ENCODE measurements at regions not wholly inside any gene's neighbourhood (a gene's known extent, or its start where the extent isn't known, plus 50 kb on each side); places are given as distances from the start of the nearest gene placed in this dataset.

DNA sequence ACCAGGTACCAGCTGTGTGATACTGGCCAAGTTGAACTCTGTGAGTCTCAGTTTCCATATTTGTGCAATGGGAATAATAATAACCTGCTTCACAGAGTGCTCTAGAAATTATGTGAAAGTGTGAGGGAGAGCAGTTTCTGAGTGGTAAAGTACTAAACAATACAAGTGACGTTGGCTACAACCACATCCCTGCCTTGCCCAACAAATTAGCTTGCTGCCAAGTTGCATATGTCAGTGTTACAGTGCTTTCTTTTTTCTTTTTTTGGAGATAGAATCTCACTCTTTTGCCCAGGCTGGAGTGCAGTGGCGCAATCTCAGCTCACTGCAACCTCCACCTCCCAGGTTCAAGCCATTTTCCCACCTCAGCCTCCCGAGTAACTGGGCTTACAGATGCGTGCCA, 533.6 kb upstream of the MEX3C start:
- H3K36me3 ChIP-seq (ENCODE audit: insufficient read depth, low read length) = no peaks in the 10 kb centered on the region

DNA sequence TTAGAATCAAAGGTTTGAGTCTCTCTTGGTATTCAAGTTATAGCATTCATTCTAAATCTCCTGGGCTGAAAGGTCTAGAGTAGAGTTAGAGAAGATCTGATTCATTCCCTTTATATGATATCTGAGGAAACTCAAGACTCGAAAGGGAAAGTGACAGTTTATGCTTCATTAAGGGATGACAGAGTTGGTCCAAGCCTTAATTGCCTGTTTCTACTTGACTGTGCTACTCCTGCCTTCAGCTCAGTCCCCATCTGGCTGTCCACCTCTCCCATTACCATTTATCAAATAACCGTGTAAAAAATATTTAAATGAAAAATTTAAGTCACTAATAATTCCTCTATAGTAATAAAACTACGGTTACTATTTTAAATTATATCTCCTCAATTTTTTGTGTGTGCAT, 537.1 kb upstream of the MEX3C start:
- Histone ChIP-seq H3K27me3 (ENCODE audit: insufficient read depth, low read length) (no peaks in the 10 kb centered on the region), H3K27ac (ENCODE audit: low read depth, low read length) (no peak overlapping the region), H3K9me3 (ENCODE audit: insufficient read depth, low read depth, low read length) (no peaks in the 10 kb centered on the region), H3K4me1 (ENCODE audit: insufficient read depth, low read length) (no peaks in the 10 kb centered on the region), H3K36me3 (ENCODE audit: insufficient read depth, low read length) (no peaks in the 10 kb centered on the region), H3K4me3 (ENCODE audit: low read length) (no peak overlapping the region), H3K9ac (ENCODE audit: low read depth, low read length) (no peak overlapping the region)
- 71% methylated on average over 1 of the region's 3 CpGs for WGBS

More for the DNA sequence above, 533.6 kb upstream of the MEX3C start:
- no peak overlapping the region for H3K4me3 ChIP-seq (ENCODE audit: low read length)
- 99% methylated on average over 4 of the region's 4 CpGs for WGBS
- H3K27ac ChIP-seq (ENCODE audit: low read depth, low read length) = no peak overlapping the region
- H3K27me3 ChIP-seq (ENCODE audit: insufficient read depth, low read length) = no peaks in the 10 kb centered on the region
- H3K4me1 ChIP-seq (ENCODE audit: insufficient read depth, low read length) = no peaks in the 10 kb centered on the region
- no peaks in the 10 kb centered on the region for H3K9me3 ChIP-seq (ENCODE audit: insufficient read depth, low read depth, low read length)
- no peak overlapping the region for H3K9ac ChIP-seq (ENCODE audit: low read depth, low read length)

DNA sequence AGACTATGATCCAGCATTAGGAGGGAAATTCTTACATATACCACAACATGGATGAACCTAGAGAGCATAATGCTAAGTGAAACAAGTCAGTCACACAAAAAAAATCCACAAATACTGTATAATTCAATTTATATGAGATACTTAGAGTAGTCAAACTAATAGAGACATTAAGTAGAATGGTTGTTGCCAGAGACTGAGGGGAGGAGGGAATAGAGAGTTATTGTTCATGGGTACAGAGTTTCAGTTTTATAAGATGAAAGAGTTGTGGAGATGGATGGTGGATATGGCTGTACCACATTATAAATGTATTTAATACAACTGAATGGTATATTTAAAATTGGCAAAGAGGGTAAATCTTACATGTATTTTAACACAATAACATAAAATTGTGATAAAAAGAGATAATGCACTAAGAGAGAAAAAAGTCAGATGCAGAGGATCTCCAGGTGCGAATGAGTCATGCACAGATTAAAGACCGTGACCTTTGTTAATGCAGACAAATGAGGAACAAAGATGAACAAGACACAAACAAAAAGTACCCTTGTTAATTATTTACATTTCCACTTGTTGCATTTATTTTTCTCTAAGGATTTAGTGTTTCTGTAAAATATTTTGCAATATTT, 541.7 kb upstream of the MEX3C start:
- H3K4me1 ChIP-seq (ENCODE audit: insufficient read depth, low read length) = no peaks in the 10 kb centered on the region
- WGBS = 89% methylated on average over 2 of the region's 2 CpGs
- no peak overlapping the region for H3K9ac ChIP-seq (ENCODE audit: low read depth, low read length)
- H3K27me3 ChIP-seq (ENCODE audit: insufficient read depth, low read length) = no peaks in the 10 kb centered on the region
- no peak overlapping the region for H3K4me3 ChIP-seq (ENCODE audit: low read length)
- H3K9me3 ChIP-seq (ENCODE audit: insufficient read depth, low read depth, low read length) = no peaks in the 10 kb centered on the region
- H3K36me3 ChIP-seq (ENCODE audit: insufficient read depth, low read length) = no peaks in the 10 kb centered on the region
- no peak overlapping the region for H3K27ac ChIP-seq (ENCODE audit: low read depth, low read length)

DNA sequence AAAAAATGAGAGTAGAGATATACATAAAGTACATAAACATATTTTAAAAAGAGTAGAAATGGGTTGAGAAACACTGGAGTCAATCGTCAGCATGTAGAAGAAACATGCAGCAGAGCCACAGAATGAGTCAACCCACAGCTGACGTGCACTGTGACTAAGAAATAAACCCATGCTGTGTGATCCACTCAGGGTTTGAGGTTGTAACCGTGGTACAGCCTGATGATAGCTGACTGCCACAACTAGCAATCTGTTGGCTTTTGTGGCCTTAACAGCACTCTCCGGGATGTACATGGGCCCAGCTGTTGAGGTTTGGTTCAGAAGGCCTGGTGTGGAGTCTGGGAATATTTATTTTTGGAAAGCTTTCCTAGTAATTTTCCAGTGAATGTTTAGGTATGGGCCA, 554.4 kb upstream of the MEX3C start:
- 93% methylated on average over 4 of the region's 4 CpGs for WGBS
- Histone ChIP-seq H3K4me3 (ENCODE audit: low read length) (no peak overlapping the region), H3K4me1 (ENCODE audit: insufficient read depth, low read length) (no peaks in the 10 kb centered on the region), H3K9ac (ENCODE audit: low read depth, low read length) (no peak overlapping the region), H3K36me3 (ENCODE audit: insufficient read depth, low read length) (no peaks in the 10 kb centered on the region), H3K27me3 (ENCODE audit: insufficient read depth, low read length) (no peaks in the 10 kb centered on the region), H3K9me3 (ENCODE audit: insufficient read depth, low read depth, low read length) (no peaks in the 10 kb centered on the region), H3K27ac (ENCODE audit: low read depth, low read length) (no peak overlapping the region)

DNA sequence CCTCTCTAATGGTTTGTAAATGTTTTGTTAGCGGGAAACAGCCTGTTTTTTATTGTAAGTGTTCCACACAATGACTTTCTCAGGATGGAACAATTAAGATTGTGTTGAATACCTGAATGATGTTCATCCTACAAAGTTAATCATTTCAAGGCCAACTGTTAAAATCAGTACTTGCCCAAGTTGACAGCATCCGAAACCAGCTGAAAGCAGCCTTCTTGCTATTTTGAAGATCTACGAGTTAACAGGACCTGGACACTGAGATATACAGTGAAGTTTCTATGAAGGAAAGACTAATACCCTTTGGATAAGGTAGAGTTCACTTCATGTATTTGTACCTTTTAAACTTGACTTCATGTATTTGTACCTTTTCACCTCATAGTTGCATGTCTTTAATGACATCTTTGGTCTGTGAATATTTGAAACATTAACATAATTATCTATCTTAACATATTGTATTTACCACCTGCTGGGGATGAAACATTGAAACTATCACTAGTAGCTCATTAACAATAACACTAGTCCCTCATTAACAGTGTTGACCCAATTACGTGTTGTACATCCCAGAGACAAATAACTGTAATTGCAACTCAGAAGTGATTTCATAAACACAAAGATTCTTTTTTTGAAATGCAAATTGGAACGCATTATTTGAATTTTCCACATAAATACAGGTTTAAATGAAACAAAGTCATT, 556.0 kb upstream of the MEX3C start:
- H3K4me1 ChIP-seq (ENCODE audit: insufficient read depth, low read length) = no peaks in the 10 kb centered on the region
- no peaks in the 10 kb centered on the region for H3K36me3 ChIP-seq (ENCODE audit: insufficient read depth, low read length)
- 86% methylated on average over 5 of the region's 5 CpGs for WGBS
- H3K27ac ChIP-seq (ENCODE audit: low read depth, low read length) = no peak overlapping the region
- H3K4me3 ChIP-seq (ENCODE audit: low read length) = no peak overlapping the region
- H3K9ac ChIP-seq (ENCODE audit: low read depth, low read length) = no peak overlapping the region
- no peaks in the 10 kb centered on the region for H3K27me3 ChIP-seq (ENCODE audit: insufficient read depth, low read length)
- H3K9me3 ChIP-seq (ENCODE audit: insufficient read depth, low read depth, low read length) = no peaks in the 10 kb centered on the region

DNA sequence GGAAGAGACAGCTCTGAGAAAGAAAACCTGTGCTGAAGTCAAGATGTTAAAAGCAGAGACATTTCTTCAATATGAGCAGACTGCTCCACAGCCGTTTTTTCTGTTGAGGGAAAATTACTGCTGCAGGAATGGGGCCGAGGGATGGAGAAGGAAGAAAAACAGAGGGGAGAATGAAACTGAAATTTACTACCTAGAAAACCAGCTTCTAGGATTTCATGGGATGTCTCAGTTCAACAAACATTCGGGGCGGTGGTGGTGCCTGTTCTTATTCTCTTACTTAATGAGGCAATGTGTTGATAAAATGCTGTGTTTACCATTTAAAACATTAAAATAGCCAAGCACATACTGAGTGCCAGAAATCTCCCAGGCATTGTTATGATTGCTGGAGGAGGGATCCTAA, 557.1 kb upstream of the MEX3C start:
- WGBS = 96% methylated on average over 2 of the region's 4 CpGs
- no peaks in the 10 kb centered on the region for H3K36me3 ChIP-seq (ENCODE audit: insufficient read depth, low read length)
- H3K27me3 ChIP-seq (ENCODE audit: insufficient read depth, low read length) = no peaks in the 10 kb centered on the region
- no peak overlapping the region for H3K9ac ChIP-seq (ENCODE audit: low read depth, low read length)
- H3K27ac ChIP-seq (ENCODE audit: low read depth, low read length) = no peak overlapping the region
- no peaks in the 10 kb centered on the region for H3K9me3 ChIP-seq (ENCODE audit: insufficient read depth, low read depth, low read length)
- H3K4me3 ChIP-seq (ENCODE audit: low read length) = no peak overlapping the region
- H3K4me1 ChIP-seq (ENCODE audit: insufficient read depth, low read length) = no peaks in the 10 kb centered on the region

DNA sequence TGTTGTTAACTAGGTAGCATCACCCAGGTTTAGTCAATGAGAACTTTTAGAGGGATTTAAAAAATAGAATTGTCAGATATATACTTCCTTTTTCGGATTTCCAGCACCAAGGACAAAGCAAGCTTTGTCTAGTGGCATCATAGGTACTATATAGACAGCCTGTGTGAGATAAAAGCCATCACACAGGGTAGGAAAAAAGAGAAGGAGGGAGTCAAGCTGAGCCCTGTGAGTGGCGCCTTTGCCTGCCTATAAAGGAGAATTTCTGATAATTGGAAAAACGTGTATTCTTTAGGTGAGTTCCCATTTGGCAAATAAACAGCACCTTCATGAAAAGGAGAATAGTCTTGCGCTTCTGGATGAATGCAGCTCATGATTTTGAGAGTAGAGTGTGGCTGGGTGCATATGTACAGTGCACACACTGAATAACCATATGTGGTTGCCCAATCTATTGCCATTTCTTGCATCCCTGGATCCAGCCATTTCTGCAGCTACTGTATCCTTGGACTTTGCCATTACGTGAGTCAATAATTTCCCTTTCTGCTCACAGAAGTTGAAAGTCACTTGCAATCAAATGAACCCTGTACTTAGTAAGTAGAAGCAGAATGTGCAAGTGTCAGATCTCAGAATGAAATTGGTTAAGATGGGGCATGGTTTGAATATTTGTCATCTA, 559.9 kb upstream of the MEX3C start:
- no peak overlapping the region for H3K4me3 ChIP-seq (ENCODE audit: low read length)
- H3K9me3 ChIP-seq (ENCODE audit: insufficient read depth, low read depth, low read length) = no peaks in the 10 kb centered on the region
- 90% methylated on average over 5 of the region's 5 CpGs for WGBS
- H3K9ac ChIP-seq (ENCODE audit: low read depth, low read length) = no peak overlapping the region
- no peaks in the 10 kb centered on the region for H3K36me3 ChIP-seq (ENCODE audit: insufficient read depth, low read length)
- H3K4me1 ChIP-seq (ENCODE audit: insufficient read depth, low read length) = no peaks in the 10 kb centered on the region
- no peaks in the 10 kb centered on the region for H3K27me3 ChIP-seq (ENCODE audit: insufficient read depth, low read length)
- H3K27ac ChIP-seq (ENCODE audit: low read depth, low read length) = no peak overlapping the region

DNA sequence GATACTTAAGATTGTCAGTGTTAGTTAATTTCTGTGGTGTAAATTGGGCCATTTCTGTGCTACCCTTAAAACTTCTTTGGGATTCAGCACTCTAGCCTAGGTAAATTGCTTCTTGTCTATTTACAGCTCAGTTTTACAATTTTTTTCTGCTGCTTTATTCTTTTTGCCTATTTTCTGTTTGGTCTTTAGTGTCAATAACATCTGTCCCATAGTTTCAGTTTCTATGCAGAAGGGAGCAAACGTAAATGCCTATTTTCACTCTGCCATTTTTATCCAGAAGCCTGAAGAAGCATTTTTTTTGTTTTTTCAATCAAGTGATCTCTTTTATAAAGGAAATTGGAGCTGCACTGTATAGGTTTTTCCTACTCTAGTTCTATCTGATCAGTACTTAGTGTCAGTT, 564.9 kb upstream of the MEX3C start:
- Histone ChIP-seq H3K9me3 (ENCODE audit: insufficient read depth, low read depth, low read length) (no peaks in the 10 kb centered on the region), H3K36me3 (ENCODE audit: insufficient read depth, low read length) (no peaks in the 10 kb centered on the region), H3K4me1 (ENCODE audit: insufficient read depth, low read length) (no peaks in the 10 kb centered on the region), H3K4me3 (ENCODE audit: low read length) (no peak overlapping the region), H3K9ac (ENCODE audit: low read depth, low read length) (no peak overlapping the region), H3K27me3 (ENCODE audit: insufficient read depth, low read length) (no peaks in the 10 kb centered on the region), H3K27ac (ENCODE audit: low read depth, low read length) (no peak overlapping the region)
- WGBS = 82% methylated on average over 1 of the region's 1 CpG

DNA sequence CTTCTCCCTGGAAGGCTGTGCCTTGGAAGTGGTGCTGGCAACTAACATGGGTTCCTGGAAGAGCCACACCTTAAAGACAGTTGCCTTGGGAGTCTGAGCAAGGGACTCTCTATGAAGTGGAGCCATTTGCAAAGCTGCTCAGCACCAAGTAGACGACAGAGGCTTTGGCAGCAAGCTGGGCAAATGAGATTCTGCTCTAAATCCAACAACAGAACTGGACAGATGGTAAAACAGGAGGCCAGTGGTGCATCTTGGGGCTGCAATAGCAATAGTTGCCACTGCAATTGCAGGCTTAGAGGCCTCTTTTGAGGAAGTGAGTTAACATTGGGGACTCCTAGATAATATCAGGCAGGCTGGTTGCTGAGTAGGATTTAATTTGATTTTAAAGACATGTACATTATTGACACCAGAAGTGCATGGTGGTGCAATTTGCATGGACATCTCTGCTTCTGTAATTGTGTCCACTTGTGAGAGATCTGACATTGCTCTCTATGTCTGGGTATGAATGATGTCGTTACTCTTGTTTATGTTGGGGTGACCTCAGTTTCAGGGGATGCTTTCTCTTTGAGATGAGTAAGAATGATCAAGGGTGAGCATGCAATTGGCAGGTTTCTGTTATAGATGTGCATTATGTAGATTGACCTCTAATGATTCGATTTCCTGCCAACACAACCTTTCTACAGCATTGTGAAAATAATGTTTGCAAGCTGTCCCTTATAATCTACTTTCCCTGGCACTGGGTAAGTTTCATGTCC, 568.3 kb upstream of the MEX3C start:
- no peak overlapping the region for H3K27ac ChIP-seq (ENCODE audit: low read depth, low read length)
- no peak overlapping the region for H3K4me3 ChIP-seq (ENCODE audit: low read length)
- H3K4me1 ChIP-seq (ENCODE audit: insufficient read depth, low read length) = no peaks in the 10 kb centered on the region
- H3K9ac ChIP-seq (ENCODE audit: low read depth, low read length) = no peak overlapping the region
- H3K9me3 ChIP-seq (ENCODE audit: insufficient read depth, low read depth, low read length) = no peaks in the 10 kb centered on the region
- 93% methylated on average over 3 of the region's 3 CpGs for WGBS
- no peaks in the 10 kb centered on the region for H3K27me3 ChIP-seq (ENCODE audit: insufficient read depth, low read length)
- no peaks in the 10 kb centered on the region for H3K36me3 ChIP-seq (ENCODE audit: insufficient read depth, low read length)

DNA sequence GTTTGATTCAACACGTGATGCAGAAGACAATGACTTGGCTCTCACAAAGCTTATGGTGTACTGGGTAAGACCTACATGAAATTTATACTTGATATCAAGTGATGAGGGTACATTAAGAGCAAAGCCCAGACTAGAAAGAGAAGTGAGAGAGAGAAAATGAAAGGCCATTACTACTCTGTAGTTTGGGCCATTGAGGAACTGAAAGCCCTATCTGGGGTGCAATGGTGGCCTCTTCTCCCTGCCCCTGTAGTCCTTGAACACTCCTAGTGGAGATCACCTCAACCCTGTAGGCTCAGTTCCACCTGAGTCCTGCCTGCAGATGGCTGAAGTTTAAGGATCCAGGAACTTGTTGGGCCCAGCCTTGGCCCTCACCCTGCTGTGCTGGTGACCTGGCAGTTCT, 569.8 kb upstream of the MEX3C start:
- H3K27ac ChIP-seq (ENCODE audit: low read depth, low read length) = no peak overlapping the region
- 96% methylated on average over 1 of the region's 1 CpG for WGBS
- no peak overlapping the region for H3K4me3 ChIP-seq (ENCODE audit: low read length)
- H3K9ac ChIP-seq (ENCODE audit: low read depth, low read length) = no peak overlapping the region
- no peaks in the 10 kb centered on the region for H3K4me1 ChIP-seq (ENCODE audit: insufficient read depth, low read length)
- no peaks in the 10 kb centered on the region for H3K36me3 ChIP-seq (ENCODE audit: insufficient read depth, low read length)
- no peaks in the 10 kb centered on the region for H3K27me3 ChIP-seq (ENCODE audit: insufficient read depth, low read length)
- no peaks in the 10 kb centered on the region for H3K9me3 ChIP-seq (ENCODE audit: insufficient read depth, low read depth, low read length)

DNA sequence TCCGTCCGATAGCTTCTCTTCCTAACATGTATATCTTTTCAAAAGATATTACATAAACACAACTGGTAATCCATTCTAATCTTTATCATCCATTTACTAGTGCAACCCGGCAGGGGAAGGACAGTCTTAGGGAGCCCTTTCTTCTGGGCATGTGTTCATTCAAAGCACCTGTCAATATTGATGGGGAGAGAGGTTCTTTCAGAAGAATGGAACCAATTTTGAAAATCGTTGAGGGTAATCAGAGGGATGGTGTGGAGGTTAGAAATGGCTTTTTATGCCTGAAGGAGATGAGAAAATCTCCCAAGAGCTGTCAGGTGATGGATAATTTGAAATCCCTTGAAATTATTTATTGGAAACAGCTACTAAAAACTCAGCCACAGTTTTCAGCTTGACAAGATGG, 561.9 kb upstream of the DCC start:
- Histone ChIP-seq H3K27ac (ENCODE audit: low read depth, low read length) (no peak overlapping the region), H3K9ac (ENCODE audit: low read depth, low read length) (no peak overlapping the region), H3K4me3 (ENCODE audit: low read length) (no peak overlapping the region), H3K27me3 (ENCODE audit: insufficient read depth, low read length) (no peaks in the 10 kb centered on the region), H3K4me1 (ENCODE audit: insufficient read depth, low read length) (no peaks in the 10 kb centered on the region), H3K9me3 (ENCODE audit: insufficient read depth, low read depth, low read length) (no peaks in the 10 kb centered on the region), H3K36me3 (ENCODE audit: insufficient read depth, low read length) (no peaks in the 10 kb centered on the region)
- 93% methylated on average over 4 of the region's 4 CpGs for WGBS
